SU-DHL-6 (cell line): ENCODE measurements at regions not wholly inside any gene's neighbourhood (a gene's known extent, or its start where the extent isn't known, plus 50 kb on each side); places are given as distances from the start of the nearest gene placed in this dataset.

Experiments used
- EZH2phosphoT487 ChIP-seq: fragments of 200-600 bp; sonication (generic), shearing (Covaris generic); conservative IDR thresholded peaks from 2 replicates; pipeline ENCODE4 v1.6.1; 2018; ENCODE audit warnings: mild to moderate bottlenecking, antibody characterized with exemption, low read length, moderate library complexity, mixed read lengths
- TF ChIP-seq, protein P1 (sequence below): fragments of 200-600 bp; sonication (generic); IDR thresholded peaks from one replicate; pipeline ENCODE4 v1.5.1; 2017; ENCODE audit warnings: antibody characterized with exemption, mild to moderate bottlenecking, low read length, moderate library complexity; ENCODE audit not compliant: insufficient read depth, poor library complexity, severe bottlenecking

DNA sequence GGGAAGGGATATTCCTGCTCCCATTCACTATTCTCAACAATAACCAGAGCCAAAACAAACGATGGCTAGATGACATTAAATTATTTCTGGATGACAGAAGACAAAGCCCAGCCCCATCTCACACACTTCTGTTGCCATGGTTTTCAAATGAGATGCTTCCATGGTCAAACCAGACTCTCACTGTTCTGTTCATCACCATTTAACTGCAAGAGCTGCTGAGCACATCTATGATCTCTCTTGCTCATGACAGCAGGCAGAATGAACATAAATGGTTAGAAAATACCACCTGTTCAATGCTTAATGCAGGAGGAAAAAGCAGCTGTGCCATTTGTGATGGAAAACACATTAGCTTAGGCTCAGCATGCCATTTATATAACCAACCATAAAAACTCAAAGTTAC lies 758.6 kb upstream of the ZWINT start:
- TF ChIP-seq, protein P1, sequence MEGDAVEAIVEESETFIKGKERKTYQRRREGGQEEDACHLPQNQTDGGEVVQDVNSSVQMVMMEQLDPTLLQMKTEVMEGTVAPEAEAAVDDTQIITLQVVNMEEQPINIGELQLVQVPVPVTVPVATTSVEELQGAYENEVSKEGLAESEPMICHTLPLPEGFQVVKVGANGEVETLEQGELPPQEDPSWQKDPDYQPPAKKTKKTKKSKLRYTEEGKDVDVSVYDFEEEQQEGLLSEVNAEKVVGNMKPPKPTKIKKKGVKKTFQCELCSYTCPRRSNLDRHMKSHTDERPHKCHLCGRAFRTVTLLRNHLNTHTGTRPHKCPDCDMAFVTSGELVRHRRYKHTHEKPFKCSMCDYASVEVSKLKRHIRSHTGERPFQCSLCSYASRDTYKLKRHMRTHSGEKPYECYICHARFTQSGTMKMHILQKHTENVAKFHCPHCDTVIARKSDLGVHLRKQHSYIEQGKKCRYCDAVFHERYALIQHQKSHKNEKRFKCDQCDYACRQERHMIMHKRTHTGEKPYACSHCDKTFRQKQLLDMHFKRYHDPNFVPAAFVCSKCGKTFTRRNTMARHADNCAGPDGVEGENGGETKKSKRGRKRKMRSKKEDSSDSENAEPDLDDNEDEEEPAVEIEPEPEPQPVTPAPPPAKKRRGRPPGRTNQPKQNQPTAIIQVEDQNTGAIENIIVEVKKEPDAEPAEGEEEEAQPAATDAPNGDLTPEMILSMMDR, result no peak
- TF ChIP-seq EZH2phosphoT487, result no peak
